Breast epithelium (tissue), 4 donors: ENCODE measurements at regions not wholly inside any gene's neighbourhood (a gene's known extent, or its start where the extent isn't known, plus 50 kb on each side); places are given as distances from the start of the nearest gene placed in this dataset.

ENCODE experiments used
- DNase-seq, 2 donors: peaks; one replicate each; pipeline ENCODE4 v3.0.0-alpha.2; 2019; ENCODE audit warnings: low spot score in 2 of 2
- H3K27ac ChIP-seq, 2 donors: fragments of 200-600 bp; sonication (generic) in 1 of 2; one replicate each; pipeline ENCODE4 v1.5.1; 2016 to 2019; ENCODE audit warnings: mild to moderate bottlenecking in 1 of 2
- H3K27me3 ChIP-seq, 2 donors: fragments of 200-600 bp; sonication (generic) in 1 of 2; one replicate each; pipeline versions ENCODE4 v1.5.1 to v1.6.0; 2017 to 2019; ENCODE audit warnings: control low read depth in 1 of 2, mild to moderate bottlenecking in 1 of 2
- H3K36me3 ChIP-seq: fragments of 200-600 bp; one replicate; pipeline ENCODE4 v1.5.1; 2019
- H3K4me1 ChIP-seq, 2 donors: fragments of 200-600 bp; sonication (generic); one replicate each; pipeline ENCODE4 v1.5.1; 2016 to 2019; ENCODE audit warnings: control low read depth in 1 of 2
- H3K4me3 ChIP-seq, 3 donors: fragments of 200-600 bp; sonication (generic); 1 replicate in 2 of 3; 2 replicates in 1 of 3; pipeline ENCODE4 v1.5.1; 2016 to 2019; ENCODE audit warnings: mild to moderate bottlenecking in 3 of 3, moderate library complexity in 2 of 3
- H3K9me3 ChIP-seq, 2 donors: fragments of 200-600 bp; sonication (generic) in 1 of 2; one replicate each; pipeline ENCODE4 v1.5.1; 2016 to 2019; ENCODE audit warnings: control low read depth in 1 of 2
- CTCF ChIP-seq, 3 donors: fragments of 450-650 bp; IDR thresholded peaks; one replicate each; pipeline ENCODE4 v1.5.1; 2016 to 2017; ENCODE audit warnings: antibody characterized with exemption in 3 of 3, mild to moderate bottlenecking in 3 of 3, moderate library complexity in 3 of 3
- POLR2A ChIP-seq: fragments of 450-650 bp; IDR thresholded peaks from one replicate; pipeline ENCODE4 v1.6.1; 2016; ENCODE audit warnings: antibody characterized with exemption, mild to moderate bottlenecking, moderate library complexity
- POLR2AphosphoS5 ChIP-seq, 3 donors: sonication (generic); formaldehyde crosslinking; IDR thresholded peaks; one replicate each; pipeline ENCODE4 v1.6.1; 2017; ENCODE audit warnings: antibody characterized with exemption in 3 of 3
- intact Hi-C: fragments of 100-400 bp; cut with DNase I; formaldehyde crosslinking; loops from one replicate; pipeline ENCODE4 v1.15.1; 2023; ENCODE audit warnings: low total_unique reads

DNA sequence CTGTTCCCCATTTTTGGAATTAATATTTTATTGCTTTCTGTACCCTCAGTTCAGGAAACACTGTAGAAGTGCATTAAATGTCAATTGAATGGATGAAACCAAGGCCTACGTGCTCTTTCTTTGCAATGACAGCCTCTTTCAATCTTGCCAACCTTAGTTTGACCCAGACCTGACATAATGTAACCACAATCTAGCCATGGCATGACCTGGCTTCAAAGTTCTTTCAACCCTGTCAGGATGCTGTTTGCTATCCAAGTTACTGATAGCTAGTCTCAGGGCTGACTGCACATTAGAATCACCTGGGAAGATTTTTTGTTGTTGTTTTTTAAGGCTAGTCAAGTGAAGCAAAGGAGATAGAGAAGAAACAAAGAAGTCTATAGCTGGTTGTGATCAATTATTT is 190.9 kb upstream of the PKDCC start:
- H3K27ac ChIP-seq: no peak overlapping the region
- no peak for TF ChIP-seq POLR2A
- TF ChIP-seq CTCF (IDR thresholded peaks at IDR 0.05): no peak
- TF ChIP-seq POLR2AphosphoS5 (IDR thresholded peaks at IDR 0.05): no peak
- no peaks in the 10 kb centered on the region for H3K27me3 ChIP-seq
- no peaks in the 10 kb centered on the region for H3K9me3 ChIP-seq
- no peaks in the 10 kb centered on the region for H3K4me1 ChIP-seq
- no peak for DNase-seq
- H3K4me3 ChIP-seq: no peak overlapping the region
- intact Hi-C loops: no loop called here
- H3K36me3 ChIP-seq: no peaks in the 10 kb centered on the region

- intact Hi-C loops: no loop called here
- Histone ChIP-seq H3K27ac (no peak overlapping the region), H3K4me1 (no peaks in the 10 kb centered on the region), H3K36me3 (no peaks in the 10 kb centered on the region), H3K27me3 (no peaks in the 10 kb centered on the region), H3K4me3 (no peak overlapping the region), H3K9me3 (no peaks in the 10 kb centered on the region)
- TF ChIP-seq POLR2AphosphoS5 (IDR thresholded peaks at IDR 0.05): no peak
- no peak for TF ChIP-seq CTCF (IDR thresholded peaks at IDR 0.05)
- TF ChIP-seq POLR2A: no peak
- no peak for DNase-seq
These were observed 188.0 kb upstream of the PKDCC start for GRCh38 chr2:41859615-41860514.

- intact Hi-C loops: no loop called here
- DNase-seq: no peak
- TF ChIP-seq POLR2A (no peak), CTCF (IDR thresholded peaks at IDR 0.05) (no peak), POLR2AphosphoS5 (IDR thresholded peaks at IDR 0.05) (no peak)
- H3K4me1 ChIP-seq: no peaks in the 10 kb centered on the region
- no peak overlapping the region for H3K4me3 ChIP-seq
- H3K36me3 ChIP-seq: no peaks in the 10 kb centered on the region
- H3K27me3 ChIP-seq: no peaks in the 10 kb centered on the region
- no peaks in the 10 kb centered on the region for H3K9me3 ChIP-seq
- H3K27ac ChIP-seq: no peak overlapping the region
These were observed 184.8 kb upstream of the PKDCC start for GRCh38 chr2:41863062-41863461.

DNA sequence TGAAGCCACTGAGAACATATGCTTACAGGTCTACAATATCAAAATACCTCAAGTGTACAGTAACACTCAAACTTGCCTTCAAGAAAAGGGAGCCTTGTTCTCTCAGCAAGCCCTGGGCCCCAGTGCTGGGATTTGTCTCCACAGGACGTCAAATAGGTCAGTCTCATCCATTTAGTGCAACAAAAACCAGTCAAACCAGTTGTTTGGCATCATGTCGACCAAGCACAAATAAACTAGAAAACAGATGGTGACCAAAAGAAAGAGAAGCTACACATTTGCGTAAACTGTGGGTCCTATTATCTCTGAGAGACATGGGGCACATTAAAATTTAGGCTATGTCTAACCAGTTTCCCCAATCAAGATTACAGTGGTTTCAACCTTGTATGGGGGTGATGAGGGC is 182.6 kb upstream of the PKDCC start:
- intact Hi-C loops: no loop called here
- H3K27ac ChIP-seq: no peak overlapping the region
- no peak for TF ChIP-seq POLR2AphosphoS5 (IDR thresholded peaks at IDR 0.05)
- TF ChIP-seq CTCF (IDR thresholded peaks at IDR 0.05): no peak
- no peak for TF ChIP-seq POLR2A
- H3K4me1 ChIP-seq: no peaks in the 10 kb centered on the region
- H3K27me3 ChIP-seq: no peaks in the 10 kb centered on the region
- no peak for DNase-seq
- H3K4me3 ChIP-seq: no peak overlapping the region
- no peaks in the 10 kb centered on the region for H3K36me3 ChIP-seq
- H3K9me3 ChIP-seq: no peaks in the 10 kb centered on the region

DNA sequence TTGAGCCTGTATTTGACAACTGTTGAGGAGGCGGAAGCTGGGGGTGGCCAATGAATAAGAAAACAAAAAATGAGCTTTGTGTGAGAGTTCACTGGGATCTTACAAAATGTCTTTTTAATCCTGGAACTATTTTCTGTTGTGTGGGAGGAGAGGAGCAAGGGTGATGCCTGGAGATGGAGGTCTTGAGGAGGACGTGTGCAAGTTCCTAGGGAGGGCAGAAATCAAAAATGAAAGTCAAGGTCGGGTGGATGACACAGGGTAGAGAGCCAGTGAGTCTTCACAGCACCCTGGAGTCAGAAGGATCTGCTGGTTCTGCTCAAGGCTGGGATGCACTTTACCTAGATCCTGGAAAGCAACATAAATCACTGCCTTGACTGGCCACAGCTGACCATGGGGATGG is 180.3 kb upstream of the PKDCC start:
- H3K4me1 ChIP-seq: no peaks in the 10 kb centered on the region
- H3K27ac ChIP-seq: peak overlapping the region in 1 of 2 donors; percentile 74
- no peaks in the 10 kb centered on the region for H3K36me3 ChIP-seq
- no peak for DNase-seq
- intact Hi-C loops: no loop called here
- H3K4me3 ChIP-seq: peak overlapping the region in 1 of 3 donors; percentile 26
- no peaks in the 10 kb centered on the region for H3K9me3 ChIP-seq
- H3K27me3 ChIP-seq: no peaks in the 10 kb centered on the region
- TF ChIP-seq CTCF (IDR thresholded peaks at IDR 0.05): no peak
- no peak for TF ChIP-seq POLR2A
- TF ChIP-seq POLR2AphosphoS5 (IDR thresholded peaks at IDR 0.05): no peak
